ENCODE measurements at regions not wholly inside any gene's neighbourhood (a gene's known extent, or its start where the extent isn't known, plus 50 kb on each side); places are given as distances from the start of the nearest gene placed in this dataset.

- no peaks in the 10 kb centered on the region for H3K9me3 ChIP-seq
- no peaks in the 10 kb centered on the region for H3K27me3 ChIP-seq
- DNase-seq (ENCODE audit: low spot score): no peak
- no peak overlapping the region for H3K4me3 ChIP-seq
- no peaks in the 10 kb centered on the region for H3K36me3 ChIP-seq
- H3K4me1 ChIP-seq: no peaks in the 10 kb centered on the region
- H3K27ac ChIP-seq: no peak overlapping the region
- TF ChIP-seq CTCF (IDR thresholded peaks at IDR 0.05): no peak
Observed at GRCh38 chr1:4336507-4336906, 317.9 kb upstream of the AJAP1 start.

GRCh38 chr1:4341421-4341820, 313.0 kb upstream of the AJAP1 start:
- H3K9me3 ChIP-seq: no peaks in the 10 kb centered on the region
- H3K4me3 ChIP-seq: no peak overlapping the region
- no peak for DNase-seq (ENCODE audit: low spot score)
- H3K36me3 ChIP-seq: no peaks in the 10 kb centered on the region
- H3K4me1 ChIP-seq: no peaks in the 10 kb centered on the region
- no peak overlapping the region for H3K27ac ChIP-seq
- no peaks in the 10 kb centered on the region for H3K27me3 ChIP-seq
- TF ChIP-seq CTCF (IDR thresholded peaks at IDR 0.05): no peak

GRCh38 chr1:4344065-4344732, 310.2 kb upstream of the AJAP1 start:
- Histone ChIP-seq H3K36me3 (no peaks in the 10 kb centered on the region), H3K4me3 (no peak overlapping the region), H3K27ac (no peak overlapping the region), H3K27me3 (no peaks in the 10 kb centered on the region), H3K4me1 (no peaks in the 10 kb centered on the region), H3K9me3 (no peaks in the 10 kb centered on the region)
- DNase-seq (ENCODE audit: low spot score): no peak
- no peak for TF ChIP-seq CTCF (IDR thresholded peaks at IDR 0.05)

- Histone ChIP-seq H3K4me1 (no peaks in the 10 kb centered on the region), H3K4me3 (no peak overlapping the region), H3K36me3 (no peaks in the 10 kb centered on the region), H3K9me3 (no peaks in the 10 kb centered on the region), H3K27me3 (no peaks in the 10 kb centered on the region), H3K27ac (no peak overlapping the region)
- TF ChIP-seq CTCF (IDR thresholded peaks at IDR 0.05): no peak
- no peak for DNase-seq (ENCODE audit: low spot score)
Observed at GRCh38 chr1:4345094-4345493, 309.3 kb upstream of the AJAP1 start.

- no peak overlapping the region for H3K4me3 ChIP-seq
- H3K27me3 ChIP-seq: no peaks in the 10 kb centered on the region
- TF ChIP-seq CTCF (IDR thresholded peaks at IDR 0.05): no peak
- H3K27ac ChIP-seq: no peak overlapping the region
- no peaks in the 10 kb centered on the region for H3K9me3 ChIP-seq
- no peaks in the 10 kb centered on the region for H3K4me1 ChIP-seq
- no peak for DNase-seq (ENCODE audit: low spot score)
- H3K36me3 ChIP-seq: no peaks in the 10 kb centered on the region
Observed at GRCh38 chr1:4346131-4346530, 308.3 kb upstream of the AJAP1 start.

GRCh38 chr1:4351453-4351852, 303.0 kb upstream of the AJAP1 start:
- Histone ChIP-seq H3K4me3 (no peak overlapping the region), H3K36me3 (no peaks in the 10 kb centered on the region), H3K27ac (no peak overlapping the region), H3K4me1 (no peaks in the 10 kb centered on the region), H3K9me3 (no peaks in the 10 kb centered on the region), H3K27me3 (no peaks in the 10 kb centered on the region)
- no peak for DNase-seq (ENCODE audit: low spot score)
- TF ChIP-seq CTCF (IDR thresholded peaks at IDR 0.05): no peak
